WTC11 (cell line): ENCODE measurements at regions not wholly inside any gene's neighbourhood (a gene's known extent, or its start where the extent isn't known, plus 50 kb on each side); places are given as distances from the start of the nearest gene placed in this dataset.

Experiments
- ATAC-seq: fragments of 200-7000 bp; cut with Tn5 transposase; 2 replicates; pipeline ENCODE4 v1.10.0; 2021; ENCODE audit warnings: mild to moderate bottlenecking, moderate library complexity
- CTCF ChIA-PET: fragments of 300-600 bp; sonication (Branson Sonifier 250); formaldehyde crosslinking; loops from one replicate; lab custom pipeline; 2021; ENCODE audit warnings: antibody characterized with exemption; lab: Charles Lee
- POLR2A ChIA-PET: fragments of 350-600 bp; sonication (Branson Sonifier 250); formaldehyde crosslinking; loops from one replicate; lab custom pipeline; 2021; ENCODE audit warnings: antibody characterized with exemption; lab: Charles Lee
- DNase-seq: peaks from one replicate; pipeline ENCODE4 v3.0.0; 2021; ENCODE audit warnings: low spot score
- H3K27ac Mint-ChIP-seq: 2 replicates; pipeline ENCODE4 v1.8.0; 2021; ENCODE audit warnings: mixed read lengths
- H3K27me3 Mint-ChIP-seq: 2 replicates; pipeline ENCODE4 v1.8.0; 2021; ENCODE audit warnings: low read depth, mild to moderate bottlenecking, moderate library complexity, mixed read lengths
- H3K36me3 Mint-ChIP-seq: 2 replicates; pipeline ENCODE4 v1.8.0; 2021; ENCODE audit warnings: mixed read lengths
- H3K4me1 Mint-ChIP-seq: 2 replicates; pipeline ENCODE4 v1.8.0; 2022; ENCODE audit warnings: mixed read lengths
- H3K4me3 Mint-ChIP-seq: 2 replicates; pipeline ENCODE4 v1.8.0; 2021; ENCODE audit warnings: mild to moderate bottlenecking, moderate library complexity, mixed read lengths
- H3K9me3 Mint-ChIP-seq: 2 replicates; pipeline ENCODE4 v1.8.0; 2021; ENCODE audit warnings: mixed read lengths
- CBFB ChIP-seq: sonication (generic); formaldehyde crosslinking; IDR thresholded peaks from 2 replicates; pipeline ENCODE4 v1.8.1; 2022; ENCODE audit warnings: mild to moderate bottlenecking, low read depth, missing genetic modification reagents
- CREB1 ChIP-seq: sonication (generic); formaldehyde crosslinking; IDR thresholded peaks from 2 replicates; pipeline ENCODE4 v1.8.0; 2023; ENCODE audit warnings: mild to moderate bottlenecking, missing genetic modification reagents
- CREM ChIP-seq: sonication (generic); formaldehyde crosslinking; IDR thresholded peaks from 2 replicates; pipeline ENCODE4 v1.8.1; 2022; ENCODE audit warnings: mild to moderate bottlenecking, missing genetic modification reagents, moderate library complexity
- EMX1 ChIP-seq: fragments of 250-450 bp; sonication (Bioruptor Pico); IDR thresholded peaks from 2 replicates; pipeline ENCODE4 v1.8.0; 2021; ENCODE audit warnings: mild to moderate bottlenecking
- ESRRA ChIP-seq: sonication (generic); formaldehyde crosslinking; IDR thresholded peaks from 2 replicates; pipeline ENCODE4 v1.8.1; 2022; ENCODE audit warnings: mild to moderate bottlenecking, missing genetic modification reagents, borderline replicate concordance
- FOXP1 ChIP-seq: sonication (generic); formaldehyde crosslinking; IDR thresholded peaks from 2 replicates; pipeline ENCODE4 v1.8.0; 2022; ENCODE audit warnings: missing genetic modification reagents, mild to moderate bottlenecking, moderate library complexity, borderline replicate concordance
- GRHL2 ChIP-seq: fragments of 250-450 bp; sonication (Bioruptor Pico); IDR thresholded peaks from 2 replicates; pipeline ENCODE4 v1.8.0; 2022; ENCODE audit warnings: mild to moderate bottlenecking, moderate library complexity; ENCODE audit not compliant: insufficient replicate concordance, severe bottlenecking
- PRRX2 ChIP-seq: fragments of 250-450 bp; sonication (Bioruptor Pico); IDR thresholded peaks from 2 replicates; pipeline ENCODE4 v1.8.0; 2021; ENCODE audit warnings: mild to moderate bottlenecking
- RELA ChIP-seq: sonication (generic); formaldehyde crosslinking; IDR thresholded peaks from 2 replicates; pipeline ENCODE4 v1.8.1; 2022; ENCODE audit warnings: missing genetic modification reagents, mild to moderate bottlenecking, borderline replicate concordance
- ZNF121 ChIP-seq: sonication (generic); formaldehyde crosslinking; IDR thresholded peaks from 2 replicates; pipeline ENCODE4 v1.8.0; 2023; ENCODE audit warnings: missing genetic modification reagents
- ZNF317 ChIP-seq: sonication (generic); formaldehyde crosslinking; IDR thresholded peaks from 2 replicates; pipeline ENCODE4 v1.8.1; 2023; ENCODE audit warnings: low read depth, mild to moderate bottlenecking, moderate library complexity, missing genetic modification reagents, borderline replicate concordance
- TF ChIP-seq, protein P1 (sequence below): sonication (generic); formaldehyde crosslinking; IDR thresholded peaks from 2 replicates; pipeline ENCODE4 v1.8.0; 2022; ENCODE audit warnings: mild to moderate bottlenecking, missing genetic modification reagents
- TF ChIP-seq, protein P2 (sequence below): sonication (generic); formaldehyde crosslinking; IDR thresholded peaks from 2 replicates; pipeline ENCODE4 v1.8.0; 2023; ENCODE audit warnings: mild to moderate bottlenecking, missing genetic modification reagents
- TF ChIP-seq, protein P3 (sequence below): sonication (generic); formaldehyde crosslinking; IDR thresholded peaks from 2 replicates; pipeline ENCODE4 v1.8.0; 2022; ENCODE audit warnings: missing genetic modification reagents
- TF ChIP-seq, protein P4 (sequence below): sonication (generic); formaldehyde crosslinking; conservative IDR thresholded peaks from 2 replicates; pipeline ENCODE4 v1.8.1; 2023; ENCODE audit warnings: mild to moderate bottlenecking, low read depth, missing genetic modification reagents, moderate library complexity
- TF ChIP-seq, protein P5 (sequence below): fragments of 250-450 bp; sonication (Bioruptor Pico); IDR thresholded peaks from 2 replicates; pipeline ENCODE4 v1.9.0; 2021; ENCODE audit warnings: mild to moderate bottlenecking
- TF ChIP-seq, protein P6 (sequence below): sonication (generic); formaldehyde crosslinking; IDR thresholded peaks from 2 replicates; pipeline ENCODE4 v1.8.1; 2022; ENCODE audit warnings: mild to moderate bottlenecking, moderate library complexity, missing genetic modification reagents

DNA sequence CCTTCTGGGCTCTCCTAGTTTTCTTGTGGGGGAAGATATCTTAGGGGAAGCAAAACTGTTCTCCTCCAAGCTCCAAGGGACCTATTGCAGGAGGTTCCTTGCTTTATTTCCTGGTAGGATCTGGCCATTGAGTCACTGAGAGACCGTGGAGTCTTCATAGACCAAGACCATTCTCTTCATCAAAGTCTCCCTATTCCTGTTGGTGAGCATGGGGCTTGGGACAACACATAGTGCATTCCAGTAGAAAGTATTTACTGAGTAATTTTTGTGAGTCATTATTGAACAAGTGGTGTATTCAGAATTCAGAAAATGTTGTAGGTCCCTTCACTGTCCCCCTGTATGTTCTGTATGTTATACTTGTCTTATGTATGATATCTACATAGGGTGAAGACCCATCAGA, 133.6 kb downstream of the CDH26 start:
- CTCF ChIA-PET = no interaction called here
- no peak for DNase-seq

DNA sequence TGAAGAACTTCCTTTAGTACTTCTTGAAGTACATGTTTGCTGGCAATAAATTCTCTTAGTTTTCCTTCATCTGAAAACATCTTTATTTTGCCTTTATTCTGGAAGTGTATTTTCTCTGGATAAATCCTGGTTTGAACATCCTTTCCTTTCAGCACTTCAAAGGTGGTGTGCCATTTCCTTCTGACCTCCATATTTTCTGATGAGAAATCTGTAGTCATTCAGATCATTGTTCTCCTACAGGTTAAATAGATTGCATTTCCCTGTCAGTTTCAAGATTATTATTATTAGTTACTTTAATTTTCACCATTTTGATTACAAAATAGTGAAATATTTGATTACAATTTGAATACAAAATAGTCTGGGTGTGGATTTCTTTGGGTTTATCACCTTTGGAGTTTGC, 134.5 kb downstream of the CDH26 start:
- DNase-seq (no peak), ATAC-seq (no peak)
- TF ChIP-seq ZNF317 (CRISPR knock-in tag) (peak; percentile 88), CREB1 (CRISPR knock-in tag) (no peak)
- Mint-ChIP-seq H3K4me1 (no peaks in the 10 kb centered on the region), H3K36me3 (peaks cover 28% of the 10 kb centered on the region), H3K4me3 (no peak overlapping the region), H3K9me3 (peaks cover 49% of the 10 kb centered on the region), H3K27ac (no peak overlapping the region), H3K27me3 (peaks cover 88% of the 10 kb centered on the region)
- ChIA-PET CTCF (no interaction called here), POLR2A (no interaction called here)

More for the DNA sequence above, 133.6 kb downstream of the CDH26 start:
- H3K4me3 Mint-ChIP-seq = no peak overlapping the region
- TF ChIP-seq CREM = no peak
- TF ChIP-seq, protein P1, sequence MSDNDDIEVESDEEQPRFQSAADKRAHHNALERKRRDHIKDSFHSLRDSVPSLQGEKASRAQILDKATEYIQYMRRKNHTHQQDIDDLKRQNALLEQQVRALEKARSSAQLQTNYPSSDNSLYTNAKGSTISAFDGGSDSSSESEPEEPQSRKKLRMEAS (CRISPR knock-in tag) = no peak
- no peak for TF ChIP-seq ZNF121 (CRISPR knock-in tag)
- TF ChIP-seq, protein P2, sequence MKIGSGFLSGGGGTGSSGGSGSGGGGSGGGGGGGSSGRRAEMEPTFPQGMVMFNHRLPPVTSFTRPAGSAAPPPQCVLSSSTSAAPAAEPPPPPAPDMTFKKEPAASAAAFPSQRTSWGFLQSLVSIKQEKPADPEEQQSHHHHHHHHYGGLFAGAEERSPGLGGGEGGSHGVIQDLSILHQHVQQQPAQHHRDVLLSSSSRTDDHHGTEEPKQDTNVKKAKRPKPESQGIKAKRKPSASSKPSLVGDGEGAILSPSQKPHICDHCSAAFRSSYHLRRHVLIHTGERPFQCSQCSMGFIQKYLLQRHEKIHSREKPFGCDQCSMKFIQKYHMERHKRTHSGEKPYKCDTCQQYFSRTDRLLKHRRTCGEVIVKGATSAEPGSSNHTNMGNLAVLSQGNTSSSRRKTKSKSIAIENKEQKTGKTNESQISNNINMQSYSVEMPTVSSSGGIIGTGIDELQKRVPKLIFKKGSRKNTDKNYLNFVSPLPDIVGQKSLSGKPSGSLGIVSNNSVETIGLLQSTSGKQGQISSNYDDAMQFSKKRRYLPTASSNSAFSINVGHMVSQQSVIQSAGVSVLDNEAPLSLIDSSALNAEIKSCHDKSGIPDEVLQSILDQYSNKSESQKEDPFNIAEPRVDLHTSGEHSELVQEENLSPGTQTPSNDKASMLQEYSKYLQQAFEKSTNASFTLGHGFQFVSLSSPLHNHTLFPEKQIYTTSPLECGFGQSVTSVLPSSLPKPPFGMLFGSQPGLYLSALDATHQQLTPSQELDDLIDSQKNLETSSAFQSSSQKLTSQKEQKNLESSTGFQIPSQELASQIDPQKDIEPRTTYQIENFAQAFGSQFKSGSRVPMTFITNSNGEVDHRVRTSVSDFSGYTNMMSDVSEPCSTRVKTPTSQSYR (CRISPR knock-in tag) = no peak
- TF ChIP-seq, protein P3, sequence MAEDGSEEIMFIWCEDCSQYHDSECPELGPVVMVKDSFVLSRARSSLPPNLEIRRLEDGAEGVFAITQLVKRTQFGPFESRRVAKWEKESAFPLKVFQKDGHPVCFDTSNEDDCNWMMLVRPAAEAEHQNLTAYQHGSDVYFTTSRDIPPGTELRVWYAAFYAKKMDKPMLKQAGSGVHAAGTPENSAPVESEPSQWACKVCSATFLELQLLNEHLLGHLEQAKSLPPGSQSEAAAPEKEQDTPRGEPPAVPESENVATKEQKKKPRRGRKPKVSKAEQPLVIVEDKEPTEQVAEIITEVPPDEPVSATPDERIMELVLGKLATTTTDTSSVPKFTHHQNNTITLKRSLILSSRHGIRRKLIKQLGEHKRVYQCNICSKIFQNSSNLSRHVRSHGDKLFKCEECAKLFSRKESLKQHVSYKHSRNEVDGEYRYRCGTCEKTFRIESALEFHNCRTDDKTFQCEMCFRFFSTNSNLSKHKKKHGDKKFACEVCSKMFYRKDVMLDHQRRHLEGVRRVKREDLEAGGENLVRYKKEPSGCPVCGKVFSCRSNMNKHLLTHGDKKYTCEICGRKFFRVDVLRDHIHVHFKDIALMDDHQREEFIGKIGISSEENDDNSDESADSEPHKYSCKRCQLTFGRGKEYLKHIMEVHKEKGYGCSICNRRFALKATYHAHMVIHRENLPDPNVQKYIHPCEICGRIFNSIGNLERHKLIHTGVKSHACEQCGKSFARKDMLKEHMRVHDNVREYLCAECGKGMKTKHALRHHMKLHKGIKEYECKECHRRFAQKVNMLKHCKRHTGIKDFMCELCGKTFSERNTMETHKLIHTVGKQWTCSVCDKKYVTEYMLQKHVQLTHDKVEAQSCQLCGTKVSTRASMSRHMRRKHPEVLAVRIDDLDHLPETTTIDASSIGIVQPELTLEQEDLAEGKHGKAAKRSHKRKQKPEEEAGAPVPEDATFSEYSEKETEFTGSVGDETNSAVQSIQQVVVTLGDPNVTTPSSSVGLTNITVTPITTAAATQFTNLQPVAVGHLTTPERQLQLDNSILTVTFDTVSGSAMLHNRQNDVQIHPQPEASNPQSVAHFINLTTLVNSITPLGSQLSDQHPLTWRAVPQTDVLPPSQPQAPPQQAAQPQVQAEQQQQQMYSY (CRISPR knock-in tag) = no peak
- TF ChIP-seq, protein P4, sequence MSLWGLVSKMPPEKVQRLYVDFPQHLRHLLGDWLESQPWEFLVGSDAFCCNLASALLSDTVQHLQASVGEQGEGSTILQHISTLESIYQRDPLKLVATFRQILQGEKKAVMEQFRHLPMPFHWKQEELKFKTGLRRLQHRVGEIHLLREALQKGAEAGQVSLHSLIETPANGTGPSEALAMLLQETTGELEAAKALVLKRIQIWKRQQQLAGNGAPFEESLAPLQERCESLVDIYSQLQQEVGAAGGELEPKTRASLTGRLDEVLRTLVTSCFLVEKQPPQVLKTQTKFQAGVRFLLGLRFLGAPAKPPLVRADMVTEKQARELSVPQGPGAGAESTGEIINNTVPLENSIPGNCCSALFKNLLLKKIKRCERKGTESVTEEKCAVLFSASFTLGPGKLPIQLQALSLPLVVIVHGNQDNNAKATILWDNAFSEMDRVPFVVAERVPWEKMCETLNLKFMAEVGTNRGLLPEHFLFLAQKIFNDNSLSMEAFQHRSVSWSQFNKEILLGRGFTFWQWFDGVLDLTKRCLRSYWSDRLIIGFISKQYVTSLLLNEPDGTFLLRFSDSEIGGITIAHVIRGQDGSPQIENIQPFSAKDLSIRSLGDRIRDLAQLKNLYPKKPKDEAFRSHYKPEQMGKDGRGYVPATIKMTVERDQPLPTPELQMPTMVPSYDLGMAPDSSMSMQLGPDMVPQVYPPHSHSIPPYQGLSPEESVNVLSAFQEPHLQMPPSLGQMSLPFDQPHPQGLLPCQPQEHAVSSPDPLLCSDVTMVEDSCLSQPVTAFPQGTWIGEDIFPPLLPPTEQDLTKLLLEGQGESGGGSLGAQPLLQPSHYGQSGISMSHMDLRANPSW = no peak
- H3K4me1 Mint-ChIP-seq = no peaks in the 10 kb centered on the region
- no peak for ATAC-seq
- peaks cover 28% of the 10 kb centered on the region for H3K36me3 Mint-ChIP-seq
- peaks cover 86% of the 10 kb centered on the region for H3K27me3 Mint-ChIP-seq
- H3K27ac Mint-ChIP-seq = no peak overlapping the region
- peaks cover 43% of the 10 kb centered on the region for H3K9me3 Mint-ChIP-seq
- POLR2A ChIA-PET = no interaction called here

DNA sequence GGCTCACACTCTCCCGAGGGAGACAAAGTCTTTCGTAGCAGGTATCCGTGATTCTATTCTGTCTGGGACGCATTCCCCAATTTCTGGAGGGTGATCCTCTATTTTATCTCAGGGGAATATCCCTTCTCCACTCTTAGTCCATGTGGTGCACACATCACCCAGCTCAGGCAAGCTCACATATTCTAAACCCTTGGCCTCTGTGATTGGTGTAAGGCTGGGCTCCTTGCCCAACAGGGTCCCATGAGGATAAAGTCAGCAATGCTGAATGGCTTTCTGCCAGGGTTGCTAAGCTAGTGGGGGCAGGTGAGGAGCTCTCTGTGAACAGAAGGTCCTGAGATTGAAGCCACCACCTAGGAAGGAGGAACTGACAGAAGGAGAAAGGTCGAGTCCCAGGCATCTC, 137.2 kb downstream of the CDH26 start:
- ATAC-seq = no peak
- Mint-ChIP-seq H3K36me3 (peaks cover 28% of the 10 kb centered on the region), H3K4me3 (no peak overlapping the region), H3K27ac (no peak overlapping the region), H3K27me3 (peaks cover 85% of the 10 kb centered on the region), H3K4me1 (no peaks in the 10 kb centered on the region), H3K9me3 (peaks cover 60% of the 10 kb centered on the region)
- no peak for DNase-seq
- CTCF ChIA-PET = no interaction called here
- POLR2A ChIA-PET = no interaction called here
- TF ChIP-seq GRHL2 (CRISPR knock-in tag) (no peak), FOXP1 (no peak), ESRRA (CRISPR knock-in tag) (no peak), EMX1 (CRISPR knock-in tag) (no peak), ZNF121 (CRISPR knock-in tag) (no peak), CBFB (CRISPR knock-in tag) (no peak), ZNF317 (CRISPR knock-in tag) (no peak), RELA (CRISPR knock-in tag) (no peak), PRRX2 (CRISPR knock-in tag) (no peak)
- TF ChIP-seq, protein P3 (CRISPR knock-in tag) = no peak
- TF ChIP-seq, protein P5, sequence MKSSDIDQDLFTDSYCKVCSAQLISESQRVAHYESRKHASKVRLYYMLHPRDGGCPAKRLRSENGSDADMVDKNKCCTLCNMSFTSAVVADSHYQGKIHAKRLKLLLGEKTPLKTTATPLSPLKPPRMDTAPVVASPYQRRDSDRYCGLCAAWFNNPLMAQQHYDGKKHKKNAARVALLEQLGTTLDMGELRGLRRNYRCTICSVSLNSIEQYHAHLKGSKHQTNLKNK = no peak
- TF ChIP-seq, protein P6, sequence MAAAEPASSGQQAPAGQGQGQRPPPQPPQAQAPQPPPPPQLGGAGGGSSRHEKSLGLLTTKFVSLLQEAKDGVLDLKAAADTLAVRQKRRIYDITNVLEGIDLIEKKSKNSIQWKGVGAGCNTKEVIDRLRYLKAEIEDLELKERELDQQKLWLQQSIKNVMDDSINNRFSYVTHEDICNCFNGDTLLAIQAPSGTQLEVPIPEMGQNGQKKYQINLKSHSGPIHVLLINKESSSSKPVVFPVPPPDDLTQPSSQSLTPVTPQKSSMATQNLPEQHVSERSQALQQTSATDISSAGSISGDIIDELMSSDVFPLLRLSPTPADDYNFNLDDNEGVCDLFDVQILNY (CRISPR knock-in tag) = no peak
